GM19328 (cell line): ENCODE measurements at regions not wholly inside any gene's neighbourhood (a gene's known extent, or its start where the extent isn't known, plus 50 kb on each side); places are given as distances from the start of the nearest gene placed in this dataset.
"Not testable (repeated sequence)": the region's sequence is repeated elsewhere in the genome, so short reads cannot be mapped to it uniquely, and the experiment has no call there.

Experiments
- ATAC-seq: cut with Tn5 transposase; IDR thresholded peaks from one replicate; pipeline ENCODE4 v1.9.1; 2021; ENCODE audit warnings: mild to moderate bottlenecking, moderate library complexity; ENCODE audit not compliant: unreplicated experiment

GRCh38 chr14:34180434-34180833, 229.6 kb upstream of the EGLN3 start:
- no peak for ATAC-seq

- no peak for ATAC-seq
Observed at GRCh38 chr14:34179727-34180126, 228.9 kb upstream of the EGLN3 start.

GRCh38 chr14:34177466-34177865, 226.6 kb upstream of the EGLN3 start:
- no peak for ATAC-seq

GRCh38 chr14:34175574-34175973, 224.7 kb upstream of the EGLN3 start:
- no peak for ATAC-seq

GRCh38 chr14:34174973-34175372, 224.1 kb upstream of the EGLN3 start:
- no peak for ATAC-seq

- ATAC-seq: no peak
Observed at GRCh38 chr14:34173916-34174315, 223.0 kb upstream of the EGLN3 start.

GRCh38 chr14:34172550-34173368, 221.9 kb upstream of the EGLN3 start:
- no peak for ATAC-seq

GRCh38 chr14:34172173-34172451, 221.2 kb upstream of the EGLN3 start:
- ATAC-seq: no peak

GRCh38 chr14:34171431-34172172, 220.7 kb upstream of the EGLN3 start:
- no peak for ATAC-seq

GRCh38 chr14:34170882-34171281, 220.0 kb upstream of the EGLN3 start:
- ATAC-seq: no peak

- no peak for ATAC-seq
Observed at GRCh38 chr14:34169561-34169960, 218.7 kb upstream of the EGLN3 start.

GRCh38 chr14:34168656-34169055, 217.8 kb upstream of the EGLN3 start:
- ATAC-seq: no peak

GRCh38 chr14:34165847-34166350, 215.0 kb upstream of the EGLN3 start:
- ATAC-seq: no peak

- no peak for ATAC-seq
Observed at GRCh38 chr14:34164162-34164864, 213.4 kb upstream of the EGLN3 start.

- ATAC-seq: no peak
Observed at GRCh38 chr14:34161351-34162082, 210.6 kb upstream of the EGLN3 start.

GRCh38 chr14:34160619-34161018, 209.7 kb upstream of the EGLN3 start:
- no peak for ATAC-seq

GRCh38 chr14:34157651-34158050, 206.8 kb upstream of the EGLN3 start:
- ATAC-seq: no peak

GRCh38 chr14:34147461-34147860, 196.6 kb upstream of the EGLN3 start:
- no peak for ATAC-seq

GRCh38 chr14:34140127-34140526, 189.3 kb upstream of the EGLN3 start:
- not testable (repeated sequence) for ATAC-seq

- not testable (repeated sequence) for ATAC-seq
Observed at GRCh38 chr14:34139160-34140121, 188.6 kb upstream of the EGLN3 start.
